Activated CD4-positive, CD25-positive, alpha-beta regulatory T cell treated with anti-CD3 and anti-CD28 coated beads, Interleukin-2, amount 50 U/mL, for 16 hours (primary cell): ENCODE measurements at regions not wholly inside any gene's neighbourhood (a gene's known extent, or its start where the extent isn't known, plus 50 kb on each side); places are given as distances from the start of the nearest gene placed in this dataset.
"Not testable (repeated sequence)": the region's sequence is repeated elsewhere in the genome, so short reads cannot be mapped to it uniquely, and the experiment has no call there.

Experiments used
- DNase-seq: peaks from one replicate; pipeline ENCODE4 v3.0.0-alpha.2; 2020; ENCODE audit warnings: low read depth, low spot score

DNA sequence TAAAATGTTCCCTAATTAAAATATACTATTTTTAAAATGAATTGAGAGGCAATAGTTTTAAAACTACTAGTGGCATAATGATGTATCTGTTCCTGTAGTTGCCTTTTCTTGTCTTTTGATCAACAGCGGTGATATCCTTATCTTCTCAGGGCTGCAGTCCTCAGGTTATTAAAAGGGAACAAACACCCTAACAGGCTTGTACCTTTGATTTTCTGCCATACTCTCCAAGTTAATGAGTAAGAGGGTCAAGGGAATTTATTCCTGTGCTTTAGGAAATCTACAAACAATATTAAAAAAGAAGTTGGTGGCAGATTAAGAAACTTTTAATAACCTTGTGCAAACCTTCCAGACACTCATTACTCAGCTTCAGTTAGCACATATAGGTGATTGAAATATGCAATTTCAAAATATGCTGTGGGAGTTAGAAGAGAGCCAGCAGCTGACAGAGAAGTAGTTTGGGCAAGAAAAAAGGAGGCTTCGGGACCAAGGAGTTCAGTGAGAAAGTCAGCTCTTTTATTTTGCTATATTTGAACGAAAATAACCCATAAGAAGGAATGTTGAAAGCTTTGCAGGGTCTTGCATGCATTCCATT, 81.0 kb upstream of the TLE4 start:
- DNase-seq: no peak

DNA sequence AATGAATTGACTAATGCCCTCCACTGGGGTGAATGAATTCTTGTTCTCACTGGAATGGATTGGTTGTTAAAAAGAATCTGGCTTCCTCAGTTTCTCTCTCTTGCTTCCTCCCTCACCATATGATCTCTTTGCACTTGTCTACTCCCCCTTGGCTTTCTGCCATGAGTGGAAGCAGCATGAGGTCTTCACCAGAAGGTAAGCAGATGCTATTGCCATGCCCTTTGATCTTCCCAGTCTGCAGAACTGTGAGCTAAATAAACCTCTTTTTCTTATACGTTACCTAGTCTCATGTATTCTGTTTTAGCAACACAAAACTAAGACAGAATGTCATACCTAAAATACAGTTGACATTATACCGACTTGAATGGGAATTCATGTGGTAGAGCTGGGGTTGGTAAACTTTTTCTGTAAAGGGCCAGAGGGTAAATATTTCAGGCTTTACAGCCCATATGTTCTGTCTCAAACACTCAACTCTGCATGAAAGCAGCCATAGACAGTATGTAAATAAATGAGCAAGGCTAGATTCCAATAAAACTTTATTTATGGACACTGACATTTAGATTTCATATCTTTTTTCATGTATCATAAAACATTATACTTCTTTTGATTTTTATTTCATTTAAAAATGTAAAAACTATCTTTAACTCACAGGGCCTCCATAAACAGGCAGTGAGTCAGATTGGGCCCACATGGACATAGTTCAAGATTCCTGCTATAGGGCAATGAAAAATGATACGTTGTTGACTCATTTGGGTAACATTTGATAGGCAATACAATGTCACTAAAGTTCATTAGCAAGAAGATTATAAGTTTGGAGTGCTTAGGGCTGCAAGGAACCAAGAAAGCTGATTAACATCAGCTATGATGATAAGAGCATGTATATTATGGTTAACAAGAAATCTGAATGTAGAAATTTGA, 79.4 kb upstream of the TLE4 start:
- DNase-seq: no peak

DNA sequence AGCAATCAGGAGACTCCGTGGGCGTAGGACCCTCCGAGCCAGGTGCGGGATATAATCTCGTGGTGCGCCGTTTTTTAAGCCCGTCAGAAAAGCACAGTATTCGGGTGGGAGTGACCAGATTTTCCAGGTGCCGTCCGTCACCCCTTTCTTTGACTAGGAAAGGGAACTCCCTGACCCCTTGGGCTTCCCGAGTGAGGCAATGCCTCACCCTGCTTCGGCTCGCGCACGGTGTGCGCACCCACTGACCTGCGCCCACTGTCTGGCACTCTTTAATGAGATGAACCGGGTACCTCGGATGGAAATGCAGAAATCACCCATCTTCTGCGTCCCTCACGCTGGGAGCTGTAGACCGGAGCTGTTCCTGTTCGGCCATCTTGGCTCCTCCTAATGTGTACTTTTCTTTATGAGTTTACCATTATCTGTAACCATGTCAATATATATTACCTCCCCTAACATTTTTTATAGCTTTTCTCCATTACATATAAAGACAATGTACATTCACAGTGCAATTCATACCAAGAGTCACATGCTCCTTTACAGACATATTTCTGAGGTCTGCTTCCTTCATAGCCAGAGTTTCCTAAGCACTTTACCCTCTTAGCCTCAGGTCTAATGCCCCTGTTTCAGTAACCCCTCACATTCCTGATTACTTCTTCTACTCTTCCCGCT, 71.4 kb upstream of the TLE4 start:
- DNase-seq: not testable (repeated sequence)

DNA sequence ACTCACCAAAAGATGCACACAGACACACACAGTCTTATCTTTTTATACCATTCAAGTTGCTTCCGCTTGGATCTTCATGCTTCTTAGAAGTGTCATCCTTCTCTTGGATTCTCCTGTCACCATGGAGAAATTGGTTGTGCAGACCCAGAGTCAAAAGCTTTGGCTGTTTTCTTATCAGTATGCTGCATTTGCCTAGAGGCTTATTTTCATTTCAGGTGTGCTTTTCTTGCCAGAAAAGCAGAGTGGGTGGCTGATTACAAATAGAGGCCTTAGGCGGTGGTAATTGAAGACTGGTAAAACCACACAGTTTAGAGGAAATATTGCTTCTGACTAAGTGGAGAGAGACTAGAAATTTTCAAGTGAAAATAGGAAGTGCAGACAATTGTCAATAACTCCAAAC, 70.2 kb upstream of the TLE4 start:
- no peak for DNase-seq

DNA sequence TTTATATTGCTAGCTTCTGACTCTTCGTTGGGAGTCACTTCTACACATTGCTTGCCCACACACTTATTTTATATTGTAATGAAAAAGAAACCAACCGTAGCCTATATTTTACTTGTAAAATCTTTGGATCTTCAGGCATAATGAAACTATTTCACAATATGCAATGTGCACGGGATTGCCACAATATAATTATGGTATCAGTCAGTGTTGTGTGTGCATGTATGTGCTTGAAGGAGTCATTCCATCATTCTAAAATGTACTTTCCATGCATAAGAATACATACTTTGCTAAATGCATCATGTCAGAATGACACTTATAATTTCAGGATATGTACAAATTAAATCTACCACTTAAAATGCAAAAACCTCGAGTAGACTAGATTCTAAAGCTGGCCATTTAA, 64.0 kb upstream of the TLE4 start:
- DNase-seq: no peak

DNA sequence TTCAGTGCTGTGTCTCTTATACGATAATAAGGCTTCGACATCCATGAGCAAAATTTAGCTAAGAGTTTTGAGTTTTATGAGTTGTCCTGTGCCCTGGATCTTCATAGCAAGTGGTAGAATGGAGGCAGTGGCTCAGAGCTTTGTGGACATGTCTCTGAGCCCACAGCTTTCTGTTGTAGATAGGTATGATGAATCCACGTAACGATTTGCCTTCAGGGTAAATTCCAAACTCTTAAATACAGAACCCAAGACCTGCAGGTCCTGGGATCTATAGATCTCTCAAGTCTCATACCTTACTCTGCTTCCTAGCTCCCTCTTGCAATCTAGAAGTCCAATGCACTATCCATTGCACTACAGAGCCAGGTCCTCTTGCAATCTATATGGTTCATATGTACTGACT, 59.5 kb upstream of the TLE4 start:
- DNase-seq: no peak
